Mucosa of stomach (tissue), 1 donor: ENCODE measurements at regions not wholly inside any gene's neighbourhood (a gene's known extent, or its start where the extent isn't known, plus 50 kb on each side); places are given as distances from the start of the nearest gene placed in this dataset.

Source experiments
- H3K27me3 ChIP-seq: one replicate; pipeline ENCODE4 v1.7.0; 2013; ENCODE audit warnings: mild to moderate bottlenecking, low read length; ENCODE audit not compliant: control insufficient read depth, insufficient read depth
- H3K36me3 ChIP-seq: one replicate; pipeline ENCODE4 v1.7.0; 2013; ENCODE audit warnings: low read length; ENCODE audit not compliant: control insufficient read depth, insufficient read depth
- H3K4me1 ChIP-seq: one replicate; pipeline ENCODE4 v1.7.0; 2013; ENCODE audit warnings: mild to moderate bottlenecking, low read length; ENCODE audit not compliant: control insufficient read depth, insufficient read depth
- H3K4me3 ChIP-seq: one replicate; pipeline ENCODE4 v1.7.0; 2013; ENCODE audit warnings: low read length
- H3K9ac ChIP-seq: one replicate; pipeline ENCODE4 v1.7.0; 2013; ENCODE audit warnings: mild to moderate bottlenecking, low read length, moderate library complexity
- H3K9me3 ChIP-seq: one replicate; pipeline ENCODE4 v1.7.0; 2013; ENCODE audit warnings: mild to moderate bottlenecking, low read length, moderate library complexity; ENCODE audit not compliant: control insufficient read depth
- donor health status: Pancreatic carcinoma.

GRCh38 chr2:88321449-88322248 lies 130.8 kb downstream of the FOXI3 start:
- H3K9ac ChIP-seq = no peak overlapping the region
- no peaks in the 10 kb centered on the region for H3K36me3 ChIP-seq
- H3K9me3 ChIP-seq = no peaks in the 10 kb centered on the region
- no peaks in the 10 kb centered on the region for H3K27me3 ChIP-seq
- no peaks in the 10 kb centered on the region for H3K4me1 ChIP-seq
- H3K4me3 ChIP-seq = no peak overlapping the region

- Histone ChIP-seq H3K36me3 (no peaks in the 10 kb centered on the region), H3K4me3 (no peak overlapping the region), H3K9ac (no peak overlapping the region), H3K27me3 (no peaks in the 10 kb centered on the region), H3K9me3 (no peaks in the 10 kb centered on the region), H3K4me1 (no peaks in the 10 kb centered on the region)
Observed at GRCh38 chr2:88320076-88320773, 132.3 kb downstream of the FOXI3 start.

GRCh38 chr2:88318956-88319330 lies 133.6 kb downstream of the FOXI3 start:
- Histone ChIP-seq H3K9ac (no peak overlapping the region), H3K4me1 (no peaks in the 10 kb centered on the region), H3K4me3 (no peak overlapping the region), H3K9me3 (no peaks in the 10 kb centered on the region), H3K27me3 (no peaks in the 10 kb centered on the region), H3K36me3 (no peaks in the 10 kb centered on the region)

- no peaks in the 10 kb centered on the region for H3K9me3 ChIP-seq
- H3K36me3 ChIP-seq = no peaks in the 10 kb centered on the region
- no peaks in the 10 kb centered on the region for H3K4me1 ChIP-seq
- no peaks in the 10 kb centered on the region for H3K27me3 ChIP-seq
- no peak overlapping the region for H3K4me3 ChIP-seq
- no peak overlapping the region for H3K9ac ChIP-seq
Observed at GRCh38 chr2:88318071-88318955, 134.2 kb downstream of the FOXI3 start.

- Histone ChIP-seq H3K27me3 (no peaks in the 10 kb centered on the region), H3K9ac (no peak overlapping the region), H3K9me3 (peaks cover 4% of the 10 kb centered on the region), H3K4me1 (no peaks in the 10 kb centered on the region), H3K36me3 (no peaks in the 10 kb centered on the region), H3K4me3 (no peak overlapping the region)
Observed at GRCh38 chr2:88310787-88311186, 140.6 kb downstream of the THNSL2 start.

- Histone ChIP-seq H3K9ac (no peak overlapping the region), H3K36me3 (no peaks in the 10 kb centered on the region), H3K9me3 (peaks cover 4% of the 10 kb centered on the region), H3K4me1 (no peaks in the 10 kb centered on the region), H3K4me3 (no peak overlapping the region), H3K27me3 (no peaks in the 10 kb centered on the region)
Observed at GRCh38 chr2:88307817-88308216, 137.7 kb downstream of the THNSL2 start.

- H3K4me1 ChIP-seq = no peaks in the 10 kb centered on the region
- peaks cover 1% of the 10 kb centered on the region for H3K9me3 ChIP-seq
- H3K9ac ChIP-seq = no peak overlapping the region
- H3K27me3 ChIP-seq = no peaks in the 10 kb centered on the region
- H3K36me3 ChIP-seq = no peaks in the 10 kb centered on the region
- H3K4me3 ChIP-seq = no peak overlapping the region
Observed at GRCh38 chr2:88303865-88304264, 133.7 kb downstream of the THNSL2 start.

GRCh38 chr2:88296247-88296646 lies 126.1 kb downstream of the THNSL2 start:
- no peaks in the 10 kb centered on the region for H3K27me3 ChIP-seq
- no peak overlapping the region for H3K4me3 ChIP-seq
- no peak overlapping the region for H3K9ac ChIP-seq
- no peaks in the 10 kb centered on the region for H3K36me3 ChIP-seq
- H3K4me1 ChIP-seq = no peaks in the 10 kb centered on the region
- H3K9me3 ChIP-seq = no peaks in the 10 kb centered on the region

GRCh38 chr2:88283886-88284592 lies 113.9 kb downstream of the THNSL2 start:
- Histone ChIP-seq H3K27me3 (peaks cover 7% of the 10 kb centered on the region), H3K4me3 (no peak overlapping the region), H3K36me3 (no peaks in the 10 kb centered on the region), H3K9ac (no peak overlapping the region), H3K4me1 (no peaks in the 10 kb centered on the region), H3K9me3 (no peaks in the 10 kb centered on the region)

GRCh38 chr2:88281302-88282217 lies 111.4 kb downstream of the THNSL2 start:
- Histone ChIP-seq H3K9me3 (no peaks in the 10 kb centered on the region), H3K9ac (no peak overlapping the region), H3K4me1 (no peaks in the 10 kb centered on the region), H3K4me3 (no peak overlapping the region), H3K27me3 (peaks cover 7% of the 10 kb centered on the region), H3K36me3 (no peaks in the 10 kb centered on the region)

- Histone ChIP-seq H3K9ac (no peak overlapping the region), H3K9me3 (no peaks in the 10 kb centered on the region), H3K4me1 (no peaks in the 10 kb centered on the region), H3K27me3 (no peaks in the 10 kb centered on the region), H3K36me3 (no peaks in the 10 kb centered on the region), H3K4me3 (no peak overlapping the region)
Observed at GRCh38 chr2:88269836-88270235, 99.7 kb downstream of the THNSL2 start.
